AG09309 (cell line): ENCODE measurements at regions not wholly inside any gene's neighbourhood (a gene's known extent, or its start where the extent isn't known, plus 50 kb on each side); places are given as distances from the start of the nearest gene placed in this dataset.
"Not testable (repeated sequence)": the region's sequence is repeated elsewhere in the genome, so short reads cannot be mapped to it uniquely, and the experiment has no call there.

Experiments
- DNase-seq: peaks from one replicate; pipeline ENCODE4 v3.0.0-alpha.2; 2010; ENCODE audit warnings: low read depth
- H3K4me3 ChIP-seq: 2 replicates; pipeline ENCODE4 v1.5.1; 2011; ENCODE audit warnings: mild to moderate bottlenecking, low read depth, low read length, moderate library complexity; ENCODE audit not compliant: control insufficient read depth
- CTCF ChIP-seq: IDR thresholded peaks from 2 replicates; pipeline ENCODE4 v1.5.1; 2011; ENCODE audit warnings: mild to moderate bottlenecking, low read depth, low read length, inconsistent platforms; ENCODE audit not compliant: insufficient read depth, control insufficient read depth; ENCODE audit errors: missing control alignments

- TF ChIP-seq CTCF = no peak
- H3K4me3 ChIP-seq = no peak overlapping the region
Observed at GRCh38 chr4:43481526-43481925, 589.0 kb downstream of the GRXCR1 start.

GRCh38 chr4:43485196-43485595 is 592.7 kb downstream of the GRXCR1 start:
- TF ChIP-seq CTCF = no peak
- DNase-seq = no peak
- no peak overlapping the region for H3K4me3 ChIP-seq

More at GRCh38 chr4:43481526-43481925, 589.0 kb downstream of the GRXCR1 start:
- no peak for DNase-seq

GRCh38 chr4:43496188-43496587 is 603.7 kb downstream of the GRXCR1 start:
- H3K4me3 ChIP-seq = no peak overlapping the region
- no peak for DNase-seq
- no peak for TF ChIP-seq CTCF

GRCh38 chr4:43496602-43497001 is 604.1 kb downstream of the GRXCR1 start:
- TF ChIP-seq CTCF = no peak
- DNase-seq = no peak
- H3K4me3 ChIP-seq = no peak overlapping the region

GRCh38 chr4:43505823-43506222 is 613.3 kb downstream of the GRXCR1 start:
- H3K4me3 ChIP-seq, DNase-seq: not testable (repeated sequence)

GRCh38 chr4:43512253-43512652 is 619.7 kb downstream of the GRXCR1 start:
- DNase-seq = no peak
- no peak overlapping the region for H3K4me3 ChIP-seq
- TF ChIP-seq CTCF = no peak

GRCh38 chr4:43525646-43526045 is 633.1 kb downstream of the GRXCR1 start:
- no peak for DNase-seq
- TF ChIP-seq CTCF = no peak

GRCh38 chr4:43547561-43547960 is 655.0 kb downstream of the GRXCR1 start:
- no peak for DNase-seq
- no peak overlapping the region for H3K4me3 ChIP-seq
- TF ChIP-seq CTCF = no peak

More at GRCh38 chr4:43525646-43526045, 633.1 kb downstream of the GRXCR1 start:
- H3K4me3 ChIP-seq = no peak overlapping the region
